Hepatocyte (in vitro differentiated cells): ENCODE measurements at regions not wholly inside any gene's neighbourhood (a gene's known extent, or its start where the extent isn't known, plus 50 kb on each side); places are given as distances from the start of the nearest gene placed in this dataset.

Source experiments
- DNase-seq: peaks from one replicate; pipeline ENCODE4 v3.0.0-alpha.2; 2016; ENCODE audit warnings: low spot score
- H2AFZ ChIP-seq: fragments of 200-600 bp; sonication (generic); 2 replicates; pipeline ENCODE4 v1.6.0; 2016; ENCODE audit warnings: antibody characterized with exemption, mild to moderate bottlenecking
- H3K27ac ChIP-seq: fragments of 200-600 bp; sonication (generic); 2 replicates; pipeline ENCODE4 v1.5.1; 2016; ENCODE audit warnings: mild to moderate bottlenecking
- H3K27me3 ChIP-seq: fragments of 200-600 bp; sonication (generic); 2 replicates; pipeline ENCODE4 v1.6.1; 2016
- H3K36me3 ChIP-seq: fragments of 200-600 bp; sonication (generic); replicated peaks from 2 replicates; pipeline ENCODE4 v1.5.1; 2016; ENCODE audit warnings: low read depth; ENCODE audit not compliant: insufficient read depth
- H3K4me1 ChIP-seq: fragments of 200-600 bp; sonication (generic); 2 replicates; pipeline ENCODE4 v1.5.1; 2016; ENCODE audit warnings: mild to moderate bottlenecking, moderate library complexity; ENCODE audit not compliant: insufficient read depth
- H3K4me2 ChIP-seq: fragments of 200-600 bp; sonication (generic); 2 replicates; pipeline ENCODE4 v1.6.0; 2016
- H3K4me3 ChIP-seq: fragments of 200-600 bp; sonication (generic); 2 replicates; pipeline ENCODE4 v1.5.1; 2016; ENCODE audit warnings: mild to moderate bottlenecking
- H3K79me2 ChIP-seq: fragments of 200-600 bp; sonication (generic); 2 replicates; pipeline ENCODE4 v1.6.0; 2017; ENCODE audit warnings: mild to moderate bottlenecking
- H3K9me2 ChIP-seq: fragments of 200-600 bp; sonication (generic); replicated peaks from 2 replicates; pipeline ENCODE4 v1.6.0; 2017; ENCODE audit warnings: mild to moderate bottlenecking; ENCODE audit not compliant: insufficient read depth
- H3K9me3 ChIP-seq: fragments of 200-600 bp; sonication (generic); 2 replicates; pipeline ENCODE4 v1.5.1; 2016; ENCODE audit warnings: low read depth, mild to moderate bottlenecking
- H4K20me1 ChIP-seq: fragments of 200-600 bp; sonication (generic); 2 replicates; pipeline ENCODE4 v1.6.0; 2016; ENCODE audit warnings: mild to moderate bottlenecking; ENCODE audit not compliant: insufficient read depth, poor library complexity, severe bottlenecking
- EZH2 ChIP-seq: fragments of 200-600 bp; sonication (generic); IDR thresholded peaks from 2 replicates; pipeline ENCODE4 v1.6.1; 2016; ENCODE audit warnings: antibody characterized with exemption, mild to moderate bottlenecking, borderline replicate concordance
- EZH2phosphoT487 ChIP-seq: fragments of 200-600 bp; sonication (generic); IDR thresholded peaks from one replicate; pipeline ENCODE4 v1.6.1; 2018; ENCODE audit warnings: antibody characterized with exemption, mild to moderate bottlenecking, low read depth, moderate library complexity; ENCODE audit not compliant: unreplicated experiment, severe bottlenecking
- WGBS: methylation state at CpG from one replicate; pipeline ENCODE4 v1.1.6; 2016; ENCODE audit warnings: low lambda C conversion rate; ENCODE audit errors: missing lambda C conversion rate; 5-methylcytosine and 5-hydroxymethylcytosine counted together
- TF ChIP-seq, protein P1 (sequence below): fragments of 200-600 bp; sonication (generic); IDR thresholded peaks from 2 replicates; pipeline ENCODE4 v1.5.1; 2016; ENCODE audit warnings: antibody characterized with exemption, mild to moderate bottlenecking; ENCODE audit not compliant: poor library complexity

DNA sequence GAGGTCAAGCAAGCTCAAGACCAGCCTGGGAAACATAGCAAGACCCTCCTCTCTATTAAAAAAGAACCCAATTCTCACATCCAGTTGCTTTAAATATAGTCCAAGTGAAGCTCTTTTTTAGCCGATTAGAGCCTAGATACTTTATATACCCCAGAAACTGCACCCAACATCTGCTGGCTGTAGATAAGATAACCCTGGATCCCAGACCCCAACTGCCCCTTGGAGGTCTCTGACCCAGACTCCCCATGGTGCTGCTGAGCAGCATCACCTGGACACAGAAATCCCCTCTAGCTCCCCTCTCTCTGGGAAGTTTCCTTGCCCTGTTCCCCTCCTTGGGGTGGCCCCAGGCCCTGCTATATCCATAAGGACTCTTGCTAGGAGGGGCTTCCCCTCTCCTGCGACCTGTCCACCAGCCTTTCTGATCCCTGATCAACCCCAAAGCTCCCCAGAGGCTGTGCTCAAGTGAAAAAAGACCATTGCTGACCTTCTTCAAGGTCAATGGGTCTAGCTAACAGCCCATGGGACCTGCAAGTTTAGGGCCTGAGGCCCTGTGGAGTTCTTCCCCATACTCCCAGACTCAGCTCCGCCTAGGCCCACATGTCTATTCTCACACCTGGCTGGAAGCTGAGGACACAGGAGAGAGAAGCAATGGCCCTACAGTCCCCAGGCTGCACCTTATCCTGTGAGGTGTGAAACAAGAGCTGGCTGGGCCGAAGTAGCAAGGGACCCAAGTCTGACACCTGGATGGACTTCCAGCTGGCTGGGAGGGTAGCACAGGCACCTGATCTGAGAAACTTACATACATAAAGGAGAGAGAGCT lies 56.2 kb downstream of the ARL6IP4 start:
- no peak overlapping the region for H3K4me2 ChIP-seq
- H3K27me3 ChIP-seq = no peaks in the 10 kb centered on the region
- no peak overlapping the region for H3K4me3 ChIP-seq
- H3K27ac ChIP-seq = no peak overlapping the region
- WGBS = 82% methylated on average over 4 of the region's 4 CpGs
- no peaks in the 10 kb centered on the region for H4K20me1 ChIP-seq
- peaks cover 9% of the 10 kb centered on the region for H3K4me1 ChIP-seq
- TF ChIP-seq EZH2 (no peak), EZH2phosphoT487 (no peak)
- TF ChIP-seq, protein P1, sequence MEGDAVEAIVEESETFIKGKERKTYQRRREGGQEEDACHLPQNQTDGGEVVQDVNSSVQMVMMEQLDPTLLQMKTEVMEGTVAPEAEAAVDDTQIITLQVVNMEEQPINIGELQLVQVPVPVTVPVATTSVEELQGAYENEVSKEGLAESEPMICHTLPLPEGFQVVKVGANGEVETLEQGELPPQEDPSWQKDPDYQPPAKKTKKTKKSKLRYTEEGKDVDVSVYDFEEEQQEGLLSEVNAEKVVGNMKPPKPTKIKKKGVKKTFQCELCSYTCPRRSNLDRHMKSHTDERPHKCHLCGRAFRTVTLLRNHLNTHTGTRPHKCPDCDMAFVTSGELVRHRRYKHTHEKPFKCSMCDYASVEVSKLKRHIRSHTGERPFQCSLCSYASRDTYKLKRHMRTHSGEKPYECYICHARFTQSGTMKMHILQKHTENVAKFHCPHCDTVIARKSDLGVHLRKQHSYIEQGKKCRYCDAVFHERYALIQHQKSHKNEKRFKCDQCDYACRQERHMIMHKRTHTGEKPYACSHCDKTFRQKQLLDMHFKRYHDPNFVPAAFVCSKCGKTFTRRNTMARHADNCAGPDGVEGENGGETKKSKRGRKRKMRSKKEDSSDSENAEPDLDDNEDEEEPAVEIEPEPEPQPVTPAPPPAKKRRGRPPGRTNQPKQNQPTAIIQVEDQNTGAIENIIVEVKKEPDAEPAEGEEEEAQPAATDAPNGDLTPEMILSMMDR = no peak
- H3K9me3 ChIP-seq = no peaks in the 10 kb centered on the region
- H3K9me2 ChIP-seq = no peaks in the 10 kb centered on the region
- no peak overlapping the region for H2AFZ ChIP-seq
- H3K36me3 ChIP-seq = no peaks in the 10 kb centered on the region
- no peaks in the 10 kb centered on the region for H3K79me2 ChIP-seq
- DNase-seq = no peak

- no peaks in the 10 kb centered on the region for H3K36me3 ChIP-seq
- WGBS = 85% methylated on average over 5 of the region's 5 CpGs
- no peaks in the 10 kb centered on the region for H3K27me3 ChIP-seq
- H4K20me1 ChIP-seq = no peaks in the 10 kb centered on the region
- TF ChIP-seq EZH2phosphoT487 (no peak), EZH2 (no peak)
- TF ChIP-seq, protein P1 = no peak
- H3K9me3 ChIP-seq = no peaks in the 10 kb centered on the region
- peaks cover under 1% of the 10 kb centered on the region for H3K4me1 ChIP-seq
- no peak for DNase-seq
- no peak overlapping the region for H3K4me3 ChIP-seq
- no peaks in the 10 kb centered on the region for H3K9me2 ChIP-seq
- H3K4me2 ChIP-seq = no peak overlapping the region
- no peaks in the 10 kb centered on the region for H3K79me2 ChIP-seq
- no peak overlapping the region for H2AFZ ChIP-seq
- no peak overlapping the region for H3K27ac ChIP-seq
Observed at GRCh38 chr12:123035841-123036240, 55.4 kb downstream of the ARL6IP4 start.

- DNase-seq = no peak
- TF ChIP-seq, protein P1 = no peak
- TF ChIP-seq EZH2phosphoT487 (no peak), EZH2 (no peak)
- Histone ChIP-seq H3K9me3 (no peaks in the 10 kb centered on the region), H3K9me2 (no peaks in the 10 kb centered on the region), H3K36me3 (no peaks in the 10 kb centered on the region), H3K27me3 (no peaks in the 10 kb centered on the region), H2AFZ (no peak overlapping the region), H4K20me1 (no peaks in the 10 kb centered on the region), H3K4me1 (no peaks in the 10 kb centered on the region), H3K4me3 (no peak overlapping the region), H3K79me2 (no peaks in the 10 kb centered on the region), H3K4me2 (no peak overlapping the region), H3K27ac (no peak overlapping the region)
- 25% methylated on average over 4 of the region's 4 CpGs for WGBS
Observed at GRCh38 chr12:123034865-123035264, 54.4 kb downstream of the ARL6IP4 start.
